IMR-90 (cell line): ENCODE measurements at regions not wholly inside any gene's neighbourhood (a gene's known extent, or its start where the extent isn't known, plus 50 kb on each side); places are given as distances from the start of the nearest gene placed in this dataset.

Source experiments
- ATAC-seq: fragments of 200-7000 bp; cut with Tn5 transposase; 2 replicates; pipeline ENCODE4 v1.9.1; 2020; ENCODE audit warnings: low read depth, mild to moderate bottlenecking, moderate library complexity
- BruUV-seq: library from RNA; stranded (reverse); fragments of 400-500 nt; replicated peaks from 2 replicates; lab custom pipeline; 2021; lab: Mats Ljungman, UMichigan
- CTCF ChIA-PET: fragments of 300-600 bp; formaldehyde crosslinking; extraction: SDS; loops from one replicate; lab custom pipeline; 2021; ENCODE audit warnings: antibody characterized with exemption; lab: Yijun Ruan, JAX
- POLR2A ChIA-PET: fragments of 300-600 bp; sonication (Branson Sonifier 250); formaldehyde crosslinking; loops from one replicate; lab custom pipeline; 2022; ENCODE audit warnings: antibody characterized with exemption; ENCODE audit not compliant: unreplicated experiment; lab: Charles Lee
- DNase-seq: peaks from one replicate; pipeline ENCODE4 v3.0.0; 2013
- H2AFZ ChIP-seq: replicated peaks from 2 replicates; pipeline ENCODE3; 2013; ENCODE audit warnings: low read length, mild to moderate bottlenecking; ENCODE audit not compliant: poor library complexity
- H2AK5ac ChIP-seq: 2 replicates; pipeline ENCODE4 v1.6.1; 2013; ENCODE audit warnings: low read depth, low read length, inconsistent platforms
- H2AK9ac ChIP-seq: replicated peaks from 2 replicates; pipeline ENCODE3; 2013; ENCODE audit warnings: mild to moderate bottlenecking, low read depth, low read length, moderate library complexity; ENCODE audit not compliant: poor library complexity
- H2BK120ac ChIP-seq: 2 replicates; pipeline ENCODE4 v1.6.1; 2013; ENCODE audit warnings: low read depth, low read length, inconsistent platforms
- H2BK15ac ChIP-seq: 3 replicates; pipeline ENCODE4 v1.6.1; 2013; ENCODE audit warnings: low read depth, low read length, inconsistent platforms
- H2BK20ac ChIP-seq: 2 replicates; pipeline ENCODE4 v1.6.1; 2013; ENCODE audit warnings: low read depth, mild to moderate bottlenecking, inconsistent platforms, low read length, moderate library complexity
- H2BK5ac ChIP-seq: 2 replicates; pipeline ENCODE4 v1.6.1; 2013; ENCODE audit warnings: mild to moderate bottlenecking, low read depth, low read length, inconsistent platforms; ENCODE audit not compliant: poor library complexity, severe bottlenecking
- H3K14ac ChIP-seq: replicated peaks from 2 replicates; pipeline ENCODE4 v1.6.1; 2013; ENCODE audit warnings: low read depth, low read length, inconsistent platforms
- H3K18ac ChIP-seq: 2 replicates; pipeline ENCODE4 v1.6.1; 2013; ENCODE audit warnings: low read depth, low read length, control low read depth
- H3K23ac ChIP-seq: 2 replicates; pipeline ENCODE4 v1.6.1; 2013; ENCODE audit warnings: low read depth, low read length, inconsistent platforms
- H3K27ac ChIP-seq: 2 replicates; pipeline ENCODE4 v1.5.1; 2013; ENCODE audit warnings: mild to moderate bottlenecking, control low read depth, low read length; ENCODE audit not compliant: insufficient read depth
- H3K27me3 ChIP-seq: 2 replicates; pipeline ENCODE4 v1.6.1; 2013; ENCODE audit warnings: low read length; ENCODE audit not compliant: control insufficient read depth, insufficient read depth
- H3K36me3 ChIP-seq: 2 replicates; pipeline ENCODE4 v1.6.1; 2013; ENCODE audit warnings: low read length, mixed read lengths; ENCODE audit not compliant: control insufficient read depth, insufficient read depth
- H3K4ac ChIP-seq: 2 replicates; pipeline ENCODE4 v1.6.1; 2013; ENCODE audit warnings: low read depth, low read length, inconsistent platforms
- H3K4me1 ChIP-seq: 2 replicates; pipeline ENCODE4 v1.6.1; 2013; ENCODE audit warnings: low read length, mixed read lengths; ENCODE audit not compliant: control insufficient read depth, insufficient read depth
- H3K4me2 ChIP-seq: 2 replicates; pipeline ENCODE4 v1.6.1; 2013; ENCODE audit warnings: low read depth, mild to moderate bottlenecking, control low read depth, low read length, moderate library complexity
- H3K4me3 ChIP-seq: 2 replicates; pipeline ENCODE4 v1.5.1; 2013; ENCODE audit warnings: low read depth, mild to moderate bottlenecking, control low read depth, low read length, moderate library complexity; ENCODE audit not compliant: insufficient read depth
- H3K56ac ChIP-seq: 2 replicates; pipeline ENCODE4 v1.6.1; 2013; ENCODE audit warnings: low read length, inconsistent platforms; ENCODE audit not compliant: insufficient read depth; ENCODE audit errors: extremely low read depth
- H3K79me1 ChIP-seq, 2 experiments: 2 replicates each; pipeline ENCODE4 v1.6.1; 2013; ENCODE audit warnings: low read length in 2 of 2, inconsistent platforms in 1 of 2, low read depth in 1 of 2
- H3K9ac ChIP-seq: 2 replicates; pipeline ENCODE4 v1.6.1; 2013; ENCODE audit warnings: low read depth, low read length, control low read depth
- H3K9me1 ChIP-seq: 2 replicates; pipeline ENCODE4 v1.6.1; 2013; ENCODE audit warnings: low read length, inconsistent platforms; ENCODE audit not compliant: insufficient read depth
- H3K9me3 ChIP-seq: 2 replicates; pipeline ENCODE4 v1.6.1; 2013; ENCODE audit warnings: low read length; ENCODE audit not compliant: control insufficient read depth, insufficient read depth
- H4K20me1 ChIP-seq: 2 replicates; pipeline ENCODE4 v1.6.1; 2013; ENCODE audit warnings: low read length, inconsistent platforms; ENCODE audit not compliant: insufficient read depth
- H4K5ac ChIP-seq: 2 replicates; pipeline ENCODE4 v1.6.1; 2013; ENCODE audit warnings: mild to moderate bottlenecking, low read depth, low read length, control low read depth
- H4K8ac ChIP-seq, 2 experiments: 2 replicates each; pipeline ENCODE4 v1.6.1; 2013; ENCODE audit warnings: low read depth in 2 of 2, low read length in 2 of 2, control low read depth in 1 of 2, inconsistent platforms in 1 of 2
- H4K91ac ChIP-seq: 2 replicates; pipeline ENCODE4 v1.6.1; 2013; ENCODE audit warnings: low read depth, low read length, inconsistent platforms; ENCODE audit not compliant: insufficient read depth
- BHLHE40 ChIP-seq: fragments of 150-350 bp; IDR thresholded peaks from 2 replicates; pipeline ENCODE4 v1.6.1; 2016; ENCODE audit warnings: mild to moderate bottlenecking, low read depth, low read length
- CTCF ChIP-seq: conservative IDR thresholded peaks from 2 replicates; pipeline ENCODE4 v1.5.1; 2012; ENCODE audit warnings: mild to moderate bottlenecking, low read depth, low read length, improper control_type of control experiment
- FOS ChIP-seq: fragments of 150-350 bp; IDR thresholded peaks from 2 replicates; pipeline ENCODE4 v1.6.1; 2016; ENCODE audit warnings: low read depth, low read length
- MXI1 ChIP-seq: IDR thresholded peaks from 2 replicates; pipeline ENCODE4 v1.6.1; 2012; ENCODE audit warnings: low read depth, mild to moderate bottlenecking, low read length, moderate library complexity, borderline replicate concordance
- NFE2L2 ChIP-seq: fragments of 150-350 bp; IDR thresholded peaks from 2 replicates; pipeline ENCODE4 v1.6.1; 2016; ENCODE audit warnings: low read depth, mild to moderate bottlenecking, low read length
- POLR2A ChIP-seq: IDR thresholded peaks from 2 replicates; pipeline ENCODE4 v1.6.1; 2012; ENCODE audit warnings: mild to moderate bottlenecking, low read depth, low read length
- RCOR1 ChIP-seq: IDR thresholded peaks from 2 replicates; pipeline ENCODE4 v1.6.1; 2012; ENCODE audit warnings: mild to moderate bottlenecking, low read length, improper control_type of control experiment; ENCODE audit not compliant: insufficient replicate concordance
- RFX5 ChIP-seq: IDR thresholded peaks from 2 replicates; pipeline ENCODE4 v1.8.0; 2012; ENCODE audit warnings: low read depth, mild to moderate bottlenecking, low read length, moderate library complexity
- WGBS, 2 experiments: methylation state at CpG; one replicate each; pipeline versions ENCODE4 v1.1.5 to v1.1.7; 2013; ENCODE audit warnings: missing lambda C conversion rate in 2 of 2; ENCODE audit not compliant: insufficient read length in 1 of 2; ENCODE audit errors: extremely low coverage in 2 of 2; 5-methylcytosine and 5-hydroxymethylcytosine counted together
- dilution Hi-C: fragments of 300-500 bp; cut with HindIII; formaldehyde crosslinking; loops from one replicate; pipeline ENCODE4 v1.14.3; 2018; ENCODE audit warnings: low sequenced_read_pairs; ENCODE audit not compliant: unreplicated experiment
- in situ Hi-C: fragments of 300-500 bp; cut with MboI; formaldehyde crosslinking; loops from 3 replicates; pipeline ENCODE4 v1.14.3; 2019; ENCODE audit warnings: low sequenced_read_pairs, inconsistent platforms, mixed read lengths
- intact Hi-C: fragments of 100-400 bp; cut with micrococcal nuclease; formaldehyde crosslinking; loops from 2 replicates; pipeline ENCODE4 v1.10.0; 2022

DNA sequence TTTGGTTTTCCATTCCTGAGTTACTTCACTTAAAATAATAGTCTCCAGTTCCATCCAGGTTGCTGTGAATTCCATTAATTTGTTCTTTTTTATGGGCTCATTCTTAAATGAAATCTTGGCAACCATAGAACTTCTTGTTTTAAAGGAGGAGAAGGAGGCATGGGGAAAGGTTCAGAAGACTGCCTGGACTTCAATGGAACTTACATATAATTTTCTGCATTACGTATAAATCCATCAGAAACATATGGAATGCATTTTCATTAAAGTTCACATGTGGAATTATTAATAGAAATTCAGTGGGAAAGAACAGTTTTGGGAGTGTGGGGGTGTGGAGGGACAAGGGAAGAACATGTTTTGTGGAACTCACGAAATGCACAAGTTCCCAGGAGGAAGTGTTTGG is 176.6 kb upstream of the PRKCQ start:
- BruUV-seq, result no TSS peak
- no peak overlapping the region for H3K14ac ChIP-seq
- no peaks in the 10 kb centered on the region for H4K20me1 ChIP-seq
- ChIA-PET CTCF (no interaction called here), POLR2A (no interaction called here)
- TF ChIP-seq BHLHE40, result no peak
- no peak for TF ChIP-seq RCOR1
- no peak for TF ChIP-seq CTCF
- no peak for TF ChIP-seq MXI1
- TF ChIP-seq RFX5, result no peak
- TF ChIP-seq FOS, result no peak
- TF ChIP-seq NFE2L2, result no peak
- no peak for TF ChIP-seq POLR2A
- no peaks in the 10 kb centered on the region for H3K27me3 ChIP-seq
- in situ Hi-C loops, result loop anchor here (25.0 kb wide), 1 partner anchor 619 kb away; no protein-coding TSS in a partner anchor
- H4K5ac ChIP-seq, result no peak overlapping the region
- no CpG with 5 or more reads among the region's 2 CpGs for WGBS, 2 experiments
- no peak overlapping the region for H2AK9ac ChIP-seq
- no peak overlapping the region for H3K4me3 ChIP-seq
- no peak overlapping the region for H2BK5ac ChIP-seq
- no peak overlapping the region for H4K91ac ChIP-seq
- intact Hi-C loops, result no loop called here
- peak overlapping the region; percentile 32; the same call in 1 of the 2 replicates for H2BK120ac ChIP-seq
- H2BK20ac ChIP-seq, result peak overlapping the region; percentile 72
- no peak overlapping the region for H2AFZ ChIP-seq
- H3K23ac ChIP-seq, result no peak overlapping the region
- no peak overlapping the region for H3K4ac ChIP-seq
- no peak overlapping the region for H3K9ac ChIP-seq
- H4K8ac ChIP-seq, result no peak overlapping the region; a peak in 1 of 4 replicates
- no peaks in the 10 kb centered on the region for H3K79me1 ChIP-seq
- H3K9me1 ChIP-seq, result no peaks in the 10 kb centered on the region
- H2BK15ac ChIP-seq, result no peak overlapping the region
- no peaks in the 10 kb centered on the region for H3K36me3 ChIP-seq
- no peak overlapping the region for H3K27ac ChIP-seq
- no peak for DNase-seq
- peaks cover 2% of the 10 kb centered on the region; the same call in 1 of the 2 replicates for H3K4me1 ChIP-seq
- no peaks in the 10 kb centered on the region for H3K9me3 ChIP-seq
- no peak overlapping the region for H3K18ac ChIP-seq
- dilution Hi-C loops, result no loop called here
- H3K4me2 ChIP-seq, result no peak overlapping the region
- no peak overlapping the region for H3K56ac ChIP-seq
- no peak for ATAC-seq
- peak overlapping the region; percentile 51 for H2AK5ac ChIP-seq
